GM12878 (cell line): ENCODE measurements at regions not wholly inside any gene's neighbourhood (a gene's known extent, or its start where the extent isn't known, plus 50 kb on each side); places are given as distances from the start of the nearest gene placed in this dataset.

Experiments used
- ATAC-seq: fragments of 200-7000 bp; cut with Tn5 transposase; 3 replicates; pipeline ENCODE4 v1.9.1; 2020; ENCODE audit warnings: mild to moderate bottlenecking, moderate library complexity
- BruUV-seq: library from RNA; stranded (reverse); fragments of 400-500 nt; replicated peaks from 2 replicates; lab custom pipeline; 2021; lab: Mats Ljungman, UMichigan
- CTCF ChIA-PET: fragments of 300-600 bp; sonication (Branson Sonifier 250); formaldehyde crosslinking; extraction: SDS; loops from one replicate; lab custom pipeline; 2021; ENCODE audit warnings: inconsistent platforms; lab: Yijun Ruan, JAX
- POLR2A ChIA-PET: fragments of 350-600 bp; formaldehyde crosslinking; extraction: SDS; loops from one replicate; lab custom pipeline; 2021; ENCODE audit warnings: inconsistent platforms; lab: Charles Lee
- RAD21 ChIA-PET: fragments of 300-600 bp; sonication (Branson Sonifier 250); formaldehyde crosslinking; loops from one replicate; lab custom pipeline; 2023; ENCODE audit warnings: antibody characterized with exemption; ENCODE audit not compliant: unreplicated experiment; lab: Charles Lee
- SMC1A ChIA-PET: fragments of 300-600 bp; sonication (Branson Sonifier 250); formaldehyde crosslinking; loops from one replicate; lab custom pipeline; 2023; ENCODE audit not compliant: unreplicated experiment, uncharacterized antibody; lab: Charles Lee
- DNase-seq: peaks from one replicate; pipeline ENCODE4 v3.0.0-alpha.2; 2011; ENCODE audit warnings: low read depth, low spot score
- FAIRE-seq: peaks from 3 replicates; lab custom pipeline; 2011; peaks lifted over from hg19 to GRCh38; lab: Jason Lieb, UNC
- H2AFZ ChIP-seq: 2 replicates; pipeline ENCODE4 v1.6.0; 2011; ENCODE audit warnings: low read depth, low read length, control low read depth; ENCODE audit not compliant: control insufficient read depth
- H3K27ac ChIP-seq: 2 replicates; pipeline ENCODE4 v1.5.1; 2011; ENCODE audit warnings: control low read depth; ENCODE audit not compliant: control insufficient read depth, insufficient read depth
- H3K27me3 ChIP-seq, 2 experiments: replicated peaks in 1 of 2; 2 replicates each; pipeline versions ENCODE4 v1.6.0 to v1.6.1; 2011; ENCODE audit warnings: low read length in 1 of 2; ENCODE audit not compliant: control insufficient read depth in 2 of 2, insufficient read depth in 2 of 2
- H3K36me3 ChIP-seq, 2 experiments: 2 replicates each; pipeline ENCODE4 v1.5.1; 2011; ENCODE audit warnings: low read length in 1 of 2; ENCODE audit not compliant: control insufficient read depth in 2 of 2, insufficient read depth in 2 of 2
- H3K4me1 ChIP-seq: 2 replicates; pipeline ENCODE4 v1.6.1; 2011; ENCODE audit warnings: mild to moderate bottlenecking, low read length, moderate library complexity, mixed read lengths; ENCODE audit not compliant: control insufficient read depth, insufficient read depth
- H3K4me2 ChIP-seq: 2 replicates; pipeline ENCODE4 v1.6.0; 2011; ENCODE audit warnings: control low read depth; ENCODE audit not compliant: control insufficient read depth, insufficient read depth
- H3K4me3 ChIP-seq: fragments of 200-600 bp; sonication (generic); 2 replicates; pipeline ENCODE4 v1.5.1; 2016
- H3K79me2 ChIP-seq: 2 replicates; pipeline ENCODE4 v1.6.0; 2011; ENCODE audit warnings: low read length; ENCODE audit not compliant: control insufficient read depth, insufficient read depth
- H3K9ac ChIP-seq: 2 replicates; pipeline ENCODE4 v1.8.0; 2011; ENCODE audit warnings: low read length, control low read depth, mixed read lengths; ENCODE audit not compliant: control insufficient read depth, insufficient read depth
- H3K9me3 ChIP-seq: replicated peaks from 3 replicates; pipeline ENCODE4 v1.5.1; 2011; ENCODE audit warnings: mild to moderate bottlenecking, low read length; ENCODE audit not compliant: control insufficient read depth, insufficient read depth
- H4K20me1 ChIP-seq: 2 replicates; pipeline ENCODE4 v1.6.0; 2011; ENCODE audit not compliant: control insufficient read depth, insufficient read depth
- CBX5 ChIP-seq: sonication (generic); IDR thresholded peaks from 2 replicates; pipeline ENCODE4 v1.6.1; 2016; ENCODE audit warnings: low read depth, moderate library complexity, mild to moderate bottlenecking, inconsistent platforms
- EZH2 ChIP-seq: IDR thresholded peaks from 2 replicates; pipeline ENCODE4 v1.6.1; 2012; ENCODE audit warnings: low read depth, mild to moderate bottlenecking, control low read depth, inconsistent platforms, low read length, borderline replicate concordance; ENCODE audit not compliant: control insufficient read depth
- FOS ChIP-seq: IDR thresholded peaks from 3 replicates; pipeline ENCODE4 v1.6.1; 2011; ENCODE audit warnings: borderline replicate concordance; ENCODE audit not compliant: insufficient read length; ENCODE audit errors: extremely low read depth
- HSF1 ChIP-seq: fragments of 150-350 bp; IDR thresholded peaks from 2 replicates; pipeline ENCODE4 v1.6.1; 2014; ENCODE audit warnings: mild to moderate bottlenecking, low read depth, low read length
- IRF3 ChIP-seq: fragments of 450-650 bp; IDR thresholded peaks from 2 replicates; pipeline ENCODE4 v1.6.1; 2014; ENCODE audit warnings: mild to moderate bottlenecking
- MEF2A ChIP-seq: IDR thresholded peaks from 2 replicates; pipeline ENCODE4 v1.6.1; 2011; ENCODE audit warnings: low read depth, mild to moderate bottlenecking, low read length, moderate library complexity; ENCODE audit not compliant: insufficient read depth
- MTA2 ChIP-seq: fragments of 450-650 bp; IDR thresholded peaks from 2 replicates; pipeline ENCODE4 v1.6.1; 2016; ENCODE audit warnings: low read depth, mild to moderate bottlenecking, moderate library complexity
- NBN ChIP-seq: fragments of 450-650 bp; IDR thresholded peaks from 2 replicates; pipeline ENCODE4 v1.6.1; 2016
- NR2F1 ChIP-seq: fragments of 450-650 bp; conservative IDR thresholded peaks from 2 replicates; pipeline ENCODE4 v1.6.1; 2017; ENCODE audit warnings: mild to moderate bottlenecking
- RFX5 ChIP-seq: IDR thresholded peaks from 2 replicates; pipeline ENCODE4 v1.6.1; 2011; ENCODE audit warnings: low read depth, low read length, improper control_type of control experiment
- RUNX3 ChIP-seq: IDR thresholded peaks from 2 replicates; pipeline ENCODE4 v1.6.1; 2012; ENCODE audit warnings: low read length, inconsistent platforms
- SMAD1 ChIP-seq: fragments of 450-650 bp; IDR thresholded peaks from 2 replicates; pipeline ENCODE4 v1.6.1; 2018; ENCODE audit warnings: mild to moderate bottlenecking, low read depth; ENCODE audit not compliant: partially characterized antibody
- SMAD5 ChIP-seq: IDR thresholded peaks from 2 replicates; pipeline ENCODE4 v1.6.1; 2016; ENCODE audit warnings: antibody characterized with exemption, low read depth
- SREBF1 ChIP-seq: IDR thresholded peaks from 2 replicates; pipeline ENCODE4 v1.6.1; 2012; ENCODE audit warnings: mild to moderate bottlenecking, low read length
- SREBF2 ChIP-seq: IDR thresholded peaks from 2 replicates; pipeline ENCODE4 v1.6.1; 2012; ENCODE audit warnings: mild to moderate bottlenecking, low read length
- USF1 ChIP-seq: IDR thresholded peaks from 2 replicates; pipeline ENCODE4 v1.6.1; 2011; ENCODE audit warnings: borderline replicate concordance, low read depth, mild to moderate bottlenecking, moderate library complexity, mixed read lengths, low read length; ENCODE audit not compliant: insufficient read depth; ENCODE audit errors: extremely low read length
- ZNF622 ChIP-seq: fragments of 450-650 bp; IDR thresholded peaks from 2 replicates; pipeline ENCODE4 v1.6.1; 2017; ENCODE audit warnings: mild to moderate bottlenecking, inconsistent platforms
- in situ Hi-C: fragments of 300-500 bp; cut with MboI; formaldehyde crosslinking; loops from 9 replicates; pipeline ENCODE4 v1.14.3; 2018; ENCODE audit warnings: mixed read lengths
- intact Hi-C: fragments of 100-400 bp; cut with micrococcal nuclease; formaldehyde crosslinking; loops from one replicate; pipeline ENCODE4 v1.14.2; 2022; ENCODE audit not compliant: unreplicated experiment

- H4K20me1 ChIP-seq, result no peaks in the 10 kb centered on the region
- no peak for TF ChIP-seq MTA2
- TF ChIP-seq SREBF2, result no peak
- TF ChIP-seq SREBF1, result no peak
- TF ChIP-seq FOS, result no peak
- no peak for TF ChIP-seq CBX5
- TF ChIP-seq EZH2, result no peak
- no peak for TF ChIP-seq RFX5
- TF ChIP-seq RUNX3, result no peak
- no peak for TF ChIP-seq USF1
- no peak for TF ChIP-seq SMAD1
- TF ChIP-seq NR2F1, result no peak
- no peak for TF ChIP-seq HSF1
- TF ChIP-seq ZNF622, result no peak
- no peak for TF ChIP-seq NBN
- TF ChIP-seq IRF3, result no peak
- no peak for TF ChIP-seq MEF2A
- no peak for TF ChIP-seq SMAD5
- DNase-seq (no peak), FAIRE-seq (no peak), ATAC-seq (no peak)
- in situ Hi-C loops (no loop called here), intact Hi-C loops (no loop called here)
- no peaks in the 10 kb centered on the region for H3K79me2 ChIP-seq
- ChIA-PET RAD21 (no interaction called here), SMC1A (no interaction called here), POLR2A (no interaction called here), CTCF (no interaction called here)
- H3K27me3 ChIP-seq, result no peaks in the 10 kb centered on the region
- no peak overlapping the region for H2AFZ ChIP-seq
- H3K36me3 ChIP-seq, result no peaks in the 10 kb centered on the region
- BruUV-seq, result no TSS peak
- no peak overlapping the region for H3K4me2 ChIP-seq
- no peak overlapping the region for H3K4me3 ChIP-seq
- H3K27ac ChIP-seq, result no peak overlapping the region
- H3K4me1 ChIP-seq, result no peaks in the 10 kb centered on the region
- H3K9me3 ChIP-seq, result no peaks in the 10 kb centered on the region
- no peak overlapping the region for H3K9ac ChIP-seq
These were observed 268.4 kb upstream of the ROBO1 start for GRCh38 chr3:80036176-80036575.
